Fibroblast of skin of right biceps (primary cell): ENCODE measurements at regions not wholly inside any gene's neighbourhood (a gene's known extent, or its start where the extent isn't known, plus 50 kb on each side); places are given as distances from the start of the nearest gene placed in this dataset.
"Not testable (repeated sequence)": the region's sequence is repeated elsewhere in the genome, so short reads cannot be mapped to it uniquely, and the experiment has no call there.

Experiments used
- DNase-seq: peaks from one replicate; pipeline ENCODE4 v3.0.0-alpha.2; 2013

DNA sequence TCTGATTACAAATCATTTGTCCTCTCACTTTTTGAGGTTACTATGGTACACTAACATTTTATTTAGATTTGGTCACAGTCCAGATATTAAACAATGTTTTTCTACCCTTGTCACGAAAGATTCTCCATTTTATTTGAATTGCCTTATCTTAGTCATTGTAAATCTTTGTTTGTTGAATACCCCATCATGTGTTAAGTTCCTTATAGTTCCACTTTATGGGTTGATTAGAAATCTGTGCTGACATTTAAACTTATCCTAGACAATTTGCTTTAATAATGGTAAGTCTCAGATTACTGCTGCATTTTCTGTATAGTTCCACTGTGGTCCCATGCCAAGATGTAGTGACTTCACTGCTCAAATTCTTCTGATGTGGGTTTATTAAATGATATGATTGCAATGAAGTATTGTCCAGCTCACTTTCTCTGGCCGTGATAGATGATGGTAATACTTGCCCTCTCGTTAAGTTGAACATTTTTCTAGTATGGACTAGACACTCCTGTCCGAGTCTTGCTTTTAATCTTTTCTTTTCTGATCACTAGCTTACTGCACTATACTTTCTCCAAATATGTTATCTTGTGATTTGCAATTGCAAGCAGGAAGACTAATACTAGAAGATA, 1107.3 kb downstream of the SLC6A15 start:
- no peak for DNase-seq

DNA sequence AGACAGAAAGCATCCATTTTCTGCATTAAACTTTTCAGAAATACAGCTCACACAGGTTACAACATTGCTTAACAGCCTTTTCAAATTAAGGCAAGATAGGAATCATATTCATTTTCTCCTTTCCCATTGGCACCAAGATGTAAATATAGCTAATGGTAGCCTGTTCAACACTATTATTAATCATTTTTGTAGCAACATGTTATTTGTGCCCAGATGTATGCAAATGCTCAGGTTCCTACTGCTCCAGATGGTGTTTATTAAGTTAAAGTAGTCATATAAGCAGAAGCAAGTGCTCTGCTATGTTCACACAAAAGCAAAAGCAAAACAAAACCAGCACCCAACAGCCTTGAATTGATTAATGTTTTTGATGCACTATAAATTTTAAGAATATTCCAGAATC, 1110.6 kb downstream of the SLC6A15 start:
- no peak for DNase-seq

DNA sequence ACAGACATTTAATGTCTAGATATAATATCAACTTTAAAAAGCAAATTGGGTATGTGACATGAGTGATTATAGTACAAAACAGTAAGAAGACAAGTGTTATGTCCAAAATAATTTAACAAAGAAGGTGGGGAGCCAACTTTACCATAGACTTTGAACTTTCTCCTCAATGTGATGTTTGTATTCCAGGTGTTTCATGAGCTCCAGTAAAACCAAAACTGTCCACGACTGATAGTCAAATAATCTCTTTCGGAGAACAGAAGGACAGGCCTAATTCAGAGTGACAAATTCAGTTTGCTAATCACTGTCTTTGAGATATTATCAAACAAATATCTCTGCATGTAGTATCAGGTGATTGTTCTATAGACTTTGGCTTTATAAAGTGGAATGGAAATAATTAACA, 1112.6 kb downstream of the SLC6A15 start:
- no peak for DNase-seq

DNA sequence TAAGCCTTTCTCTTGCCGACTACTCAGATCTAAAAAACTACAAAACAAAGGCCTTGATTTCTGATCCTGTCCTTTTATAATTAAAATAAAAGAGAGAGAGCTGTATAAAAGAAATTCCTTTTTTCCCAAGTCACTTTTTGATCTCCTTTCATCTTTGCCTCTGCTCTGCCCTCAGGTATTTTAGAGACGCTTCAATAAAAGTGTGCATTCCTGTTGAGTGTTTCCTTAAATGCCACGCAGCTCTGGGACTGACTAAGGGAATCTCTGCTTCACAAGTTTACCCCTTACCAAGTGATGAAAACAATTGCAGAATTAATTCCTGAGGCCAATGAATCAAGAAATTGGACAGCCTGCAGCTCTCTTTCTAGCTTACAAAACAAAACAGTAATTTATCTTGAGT, 1109.8 kb downstream of the TMTC2 start:
- no peak for DNase-seq

DNA sequence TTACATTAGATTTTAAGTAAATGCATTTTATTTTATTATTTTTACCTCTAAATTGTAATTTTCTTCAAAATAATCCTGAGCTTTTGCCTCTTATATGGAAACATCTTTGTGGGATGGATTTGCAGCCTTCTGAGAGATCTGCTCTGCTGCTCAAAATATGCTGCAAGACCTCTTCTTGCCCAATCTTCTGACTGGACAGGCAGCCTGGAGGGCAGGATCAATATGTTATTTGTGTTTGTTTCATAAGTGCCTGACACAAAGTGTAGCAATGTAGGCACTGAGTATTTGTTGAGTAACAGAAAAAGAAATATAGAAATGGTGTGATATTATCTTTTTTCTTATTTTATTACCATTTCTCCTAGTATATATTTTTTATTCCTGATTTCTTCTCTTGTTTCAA, 1106.9 kb downstream of the TMTC2 start:
- DNase-seq: no peak

DNA sequence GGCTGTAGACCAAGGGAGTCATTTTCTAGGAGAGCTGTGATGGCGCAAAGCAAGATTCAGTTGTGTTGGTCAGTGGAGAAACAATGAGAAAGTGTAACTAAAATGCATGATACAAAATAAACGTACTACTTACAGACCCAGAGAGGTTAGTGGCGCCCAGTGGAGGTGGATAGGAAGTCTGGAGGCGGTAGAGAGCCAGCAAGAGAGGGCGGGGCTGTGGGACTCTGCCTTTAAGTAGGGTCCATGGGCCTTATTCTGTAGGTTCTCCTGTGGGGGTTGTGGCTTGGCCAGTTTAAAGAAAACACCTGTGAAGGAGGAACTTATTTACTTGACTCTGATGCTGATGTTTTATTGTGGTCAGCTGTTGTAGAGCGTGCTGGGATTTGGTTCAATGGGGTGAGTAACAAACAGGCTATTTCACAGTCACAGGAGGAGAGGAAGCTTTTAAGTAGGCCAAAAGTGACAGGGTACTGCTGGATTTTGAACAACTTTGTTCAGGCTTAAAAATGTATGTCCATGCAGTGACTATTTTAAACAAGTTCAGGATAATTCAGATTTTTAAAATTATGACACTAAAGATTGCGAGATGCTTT, 1097.7 kb downstream of the TMTC2 start:
- DNase-seq: no peak

DNA sequence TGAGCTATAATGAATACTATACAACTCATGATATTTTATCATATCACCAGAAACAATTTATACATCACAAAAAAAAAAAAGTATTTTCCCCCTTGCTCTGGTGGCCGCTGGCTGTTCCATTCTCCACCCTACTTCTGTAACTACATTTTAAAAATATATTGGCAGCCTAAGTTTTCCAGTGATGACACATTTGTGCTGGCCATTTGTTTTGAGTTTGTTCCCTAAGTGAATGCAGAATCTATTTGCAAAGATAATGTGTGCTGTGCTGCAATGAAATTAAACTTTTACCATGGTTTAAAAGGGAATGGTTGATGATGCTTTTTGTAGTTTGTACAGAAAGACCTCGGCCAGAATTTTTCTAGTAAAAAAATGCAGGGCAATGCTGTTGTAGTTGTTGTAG, 1092.8 kb downstream of the TMTC2 start:
- no peak for DNase-seq

DNA sequence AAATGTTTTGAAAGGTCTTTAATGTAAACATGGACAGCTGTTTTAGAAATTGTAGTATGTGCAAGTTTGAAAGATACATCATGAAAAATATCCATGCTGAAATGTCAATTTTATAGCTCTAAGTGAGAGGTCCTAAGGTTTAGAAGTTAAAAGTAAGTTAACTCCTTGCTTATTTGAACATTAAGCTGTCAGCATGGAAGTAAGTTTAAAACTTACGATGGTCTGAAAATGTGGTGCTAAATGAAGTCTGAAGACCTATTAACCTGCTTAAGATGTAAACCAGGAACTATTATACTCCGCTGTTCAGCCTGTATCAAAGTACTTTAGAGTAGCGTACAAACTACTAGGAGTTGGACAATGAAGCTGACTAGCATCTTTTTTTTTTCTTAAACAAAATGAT, 1082.4 kb downstream of the TMTC2 start:
- DNase-seq: no peak

DNA sequence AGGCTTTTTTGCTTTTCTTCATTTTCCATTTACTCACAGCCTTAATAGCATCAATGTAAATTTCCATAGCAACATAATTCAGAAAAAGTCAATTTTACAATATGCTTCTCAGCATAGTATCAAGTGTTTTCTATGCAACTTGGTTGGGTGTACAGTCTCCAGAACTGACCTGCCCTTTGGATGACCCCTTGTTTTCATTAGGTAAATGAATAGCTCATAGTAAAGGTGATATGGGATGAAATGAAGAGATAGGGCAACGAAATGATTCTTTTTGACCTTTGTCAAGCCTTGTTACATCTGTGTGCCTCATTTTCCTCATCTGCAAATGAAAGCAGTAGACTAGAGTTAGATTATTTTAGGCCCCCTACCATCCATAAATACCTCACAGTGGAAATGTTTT, 1081.0 kb downstream of the TMTC2 start:
- no peak for DNase-seq

DNA sequence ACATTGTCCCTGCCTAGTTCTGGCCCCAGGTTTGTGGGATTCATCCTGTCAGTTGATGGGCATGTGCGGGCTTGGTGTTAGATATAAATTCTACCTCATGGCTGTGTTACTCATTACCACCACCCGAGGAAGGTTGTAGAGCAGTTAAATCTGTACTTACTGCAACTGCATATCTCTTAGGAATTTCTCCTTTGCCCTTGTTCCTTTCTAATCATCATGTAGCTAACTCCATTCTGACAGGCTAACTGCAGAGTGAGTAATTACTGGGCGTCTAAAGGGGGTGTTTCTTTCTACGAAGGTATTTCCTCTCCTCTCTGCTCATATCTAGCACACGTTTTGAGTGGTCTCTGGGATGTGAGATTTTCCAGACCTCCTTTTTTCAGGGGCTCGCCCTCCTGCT, 1076.7 kb downstream of the TMTC2 start:
- peak; percentile 17 for DNase-seq

DNA sequence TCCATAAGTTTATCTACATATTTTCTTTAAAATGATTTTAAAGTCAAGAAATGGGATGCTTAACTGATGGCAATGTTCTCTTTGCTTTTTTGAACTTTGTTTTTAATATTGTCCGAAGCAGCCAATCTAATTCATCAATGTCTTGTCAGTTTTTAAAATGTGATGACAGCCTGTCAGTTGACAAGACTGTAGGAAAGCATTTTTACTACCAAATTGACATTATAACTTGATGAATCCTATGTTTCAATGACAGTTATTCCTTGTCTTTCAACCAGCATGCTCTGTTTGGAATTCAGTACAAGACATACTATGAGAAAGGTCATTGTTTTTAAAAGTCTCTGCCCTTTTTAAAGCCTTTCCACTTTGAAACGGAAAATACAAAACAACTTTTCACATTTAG, 1073.2 kb downstream of the TMTC2 start:
- no peak for DNase-seq

DNA sequence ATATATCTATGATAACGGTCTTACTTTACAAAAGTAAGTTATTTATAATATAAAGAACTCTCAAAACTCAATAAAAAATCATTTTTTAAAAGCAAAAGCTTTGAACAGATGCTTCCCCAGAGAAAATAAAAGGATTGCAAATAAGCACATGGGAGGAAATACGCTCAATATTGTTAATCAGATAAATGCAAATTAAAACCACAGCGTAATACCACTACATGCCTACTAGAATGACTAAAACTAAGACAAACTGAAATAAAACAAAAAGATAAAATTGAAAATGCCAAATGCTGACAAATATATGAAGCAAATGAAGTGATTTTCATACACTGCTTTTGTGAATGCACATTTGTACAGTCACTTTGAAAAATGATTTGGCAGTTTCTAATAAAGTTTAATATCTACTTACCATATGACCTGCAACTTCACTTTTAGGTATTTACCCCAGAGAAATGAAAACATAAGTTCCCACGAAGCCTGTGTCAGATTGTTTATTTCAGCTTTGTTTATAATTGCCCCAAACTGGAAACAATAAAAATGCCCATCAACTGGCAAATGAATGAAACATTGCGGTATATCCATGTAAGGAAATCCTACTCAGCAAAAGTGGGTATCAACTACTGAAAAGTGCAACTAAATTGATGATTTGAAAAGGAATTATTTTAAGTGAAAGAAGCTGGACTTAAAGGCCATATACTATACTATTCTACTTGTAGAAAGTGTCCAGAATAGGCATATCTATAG, 1072.4 kb downstream of the TMTC2 start:
- DNase-seq: no peak

DNA sequence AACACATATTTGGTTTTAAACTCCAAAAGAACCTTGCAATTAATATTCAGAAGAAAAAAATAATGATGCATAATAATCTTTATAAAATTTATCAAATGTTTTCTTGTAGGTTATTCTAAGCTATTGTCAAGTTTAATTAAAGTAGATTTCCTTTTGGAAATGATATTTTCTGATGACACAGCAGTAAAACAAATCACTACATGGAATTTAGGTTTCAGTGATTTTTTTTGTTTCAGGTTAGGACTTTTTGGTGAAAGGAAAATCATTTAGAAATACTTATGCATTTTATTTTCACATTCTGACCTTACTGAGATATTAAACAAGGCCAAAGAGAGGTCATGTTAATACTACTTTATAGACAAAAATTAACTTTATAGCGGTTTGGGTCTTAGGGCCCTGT, 1067.2 kb downstream of the TMTC2 start:
- no peak for DNase-seq

DNA sequence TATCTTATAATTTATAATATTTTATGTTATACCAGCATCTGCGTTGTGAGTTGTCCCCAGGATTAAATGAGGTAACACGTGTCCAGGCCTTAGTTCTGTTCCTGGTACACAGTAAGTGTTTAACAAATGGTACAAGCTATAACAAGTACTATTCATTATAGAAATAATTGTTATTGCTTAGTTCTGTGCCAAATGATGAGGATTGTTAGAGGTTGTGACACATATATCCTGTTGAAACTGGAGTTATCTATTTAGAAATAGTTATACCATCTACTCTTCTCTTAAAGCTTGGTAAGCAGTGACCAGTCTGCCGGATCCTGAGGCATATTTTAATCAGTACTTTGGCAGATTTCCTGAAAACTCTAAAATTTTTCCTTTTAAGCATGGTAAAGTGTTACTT, 1066.5 kb downstream of the TMTC2 start:
- no peak for DNase-seq

DNA sequence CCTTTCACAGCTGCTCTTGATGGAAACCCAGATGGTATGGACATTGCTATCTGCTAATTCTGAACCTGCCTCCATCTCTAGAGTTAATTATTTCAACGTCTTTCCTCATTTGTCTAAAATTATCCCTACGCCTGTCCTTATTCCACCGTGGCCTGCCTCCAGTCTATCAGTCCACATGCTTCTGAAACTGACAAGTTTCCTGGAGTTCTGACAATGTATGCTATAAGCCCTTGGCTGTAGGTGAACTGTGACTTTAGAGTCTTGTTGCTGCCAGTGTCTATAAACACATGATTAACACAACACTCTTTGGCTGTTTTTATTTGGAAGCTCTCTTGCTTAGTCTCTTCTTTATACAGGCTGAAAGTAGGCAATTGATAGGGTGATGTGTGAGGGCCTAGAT, 1052.9 kb downstream of the TMTC2 start:
- no peak for DNase-seq

DNA sequence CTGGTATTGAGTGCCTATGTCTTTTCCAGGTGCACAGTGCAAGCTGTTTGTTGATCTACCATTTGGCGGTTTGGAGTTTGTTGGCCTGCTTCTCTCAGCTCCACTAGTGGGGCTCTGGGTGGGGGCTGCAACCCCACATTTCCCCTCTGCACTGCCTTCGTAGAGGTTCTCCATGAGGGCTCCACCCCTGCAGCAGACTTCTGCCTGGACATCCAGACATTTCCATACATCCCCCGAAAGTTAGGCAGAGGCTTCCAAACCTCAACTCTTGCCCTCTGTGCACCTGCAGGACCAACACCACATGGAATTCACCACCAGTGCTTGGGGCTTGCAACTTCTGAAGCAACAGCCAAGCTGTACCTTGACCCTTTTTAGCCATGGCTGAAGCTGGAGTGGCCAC, 1024.1 kb downstream of the TMTC2 start:
- DNase-seq: no peak

DNA sequence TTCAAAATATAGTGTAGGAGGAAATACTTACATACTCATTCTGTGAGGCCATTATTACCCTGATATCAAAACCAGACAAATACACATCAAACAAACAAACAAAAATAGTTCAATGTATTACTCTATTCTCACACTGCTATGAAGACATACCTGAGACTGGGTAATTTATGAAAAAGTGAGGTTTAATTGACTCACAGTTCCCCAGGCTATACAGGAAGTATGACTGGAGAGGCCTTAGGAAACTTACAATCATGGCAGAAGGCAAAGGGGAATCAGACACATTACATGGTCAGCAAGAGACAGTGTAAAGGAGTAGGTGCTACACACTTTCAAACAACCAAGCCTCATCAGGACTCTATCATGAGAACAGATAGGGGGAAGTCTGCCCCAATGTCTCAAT, 1023.2 kb downstream of the TMTC2 start:
- DNase-seq: no peak

DNA sequence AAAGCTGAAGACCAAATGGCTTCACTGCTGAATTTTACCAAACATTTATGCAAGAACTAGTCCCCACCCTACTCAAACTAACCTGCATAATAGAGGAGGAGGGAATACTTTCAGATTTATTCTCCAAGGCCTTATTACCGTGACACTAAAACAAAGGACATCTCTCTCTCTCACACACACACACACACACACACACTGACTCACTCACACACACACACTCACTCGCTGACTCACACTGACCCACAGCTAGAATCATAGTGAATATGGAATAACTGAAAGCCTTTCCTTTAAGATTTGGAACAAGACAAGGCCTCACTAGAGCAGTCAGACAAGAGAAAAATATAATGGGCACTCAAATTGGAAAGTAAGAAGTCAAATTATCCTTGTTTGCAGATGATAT, 1014.1 kb downstream of the TMTC2 start:
- peak; percentile 66 for DNase-seq

DNA sequence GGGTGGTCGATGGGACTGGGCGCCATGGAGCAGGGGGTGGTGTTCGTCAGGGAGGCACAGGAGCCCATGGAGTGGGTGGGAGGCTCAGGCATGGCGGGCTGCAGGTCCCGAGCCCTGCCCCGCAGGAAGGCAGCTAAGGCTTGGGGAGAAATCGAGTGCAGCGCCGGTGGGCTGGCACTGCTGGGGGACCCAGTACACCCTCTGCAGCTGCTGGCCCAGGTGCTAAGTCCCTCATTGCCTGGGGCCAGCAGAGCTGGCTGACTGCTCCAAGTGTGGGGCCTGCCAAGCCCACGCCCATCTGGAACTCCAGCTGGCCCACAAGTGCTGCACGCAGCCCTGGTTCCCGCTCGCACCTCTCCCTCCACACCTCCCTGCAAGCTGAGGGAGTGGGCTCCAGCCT, 1009.6 kb downstream of the TMTC2 start:
- not testable (repeated sequence) for DNase-seq

DNA sequence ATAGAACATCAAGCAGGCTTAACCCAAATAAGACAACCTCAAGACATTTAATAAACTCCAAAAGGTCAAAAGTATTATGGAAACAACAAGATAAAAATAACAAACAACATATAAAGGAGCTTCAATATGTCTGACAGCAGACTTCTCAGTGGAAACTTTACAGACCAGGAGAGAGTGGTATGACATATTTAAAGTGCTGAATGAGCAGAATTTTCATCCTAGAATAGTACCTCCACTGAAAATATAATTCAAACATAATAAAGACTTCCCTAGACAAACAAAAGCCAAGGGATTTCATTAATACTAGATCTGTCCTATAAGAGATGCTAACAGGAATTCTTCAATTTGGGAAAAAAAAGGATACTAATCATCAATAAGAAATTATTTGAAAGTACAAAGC, 1005.0 kb downstream of the TMTC2 start:
- DNase-seq: no peak

DNA sequence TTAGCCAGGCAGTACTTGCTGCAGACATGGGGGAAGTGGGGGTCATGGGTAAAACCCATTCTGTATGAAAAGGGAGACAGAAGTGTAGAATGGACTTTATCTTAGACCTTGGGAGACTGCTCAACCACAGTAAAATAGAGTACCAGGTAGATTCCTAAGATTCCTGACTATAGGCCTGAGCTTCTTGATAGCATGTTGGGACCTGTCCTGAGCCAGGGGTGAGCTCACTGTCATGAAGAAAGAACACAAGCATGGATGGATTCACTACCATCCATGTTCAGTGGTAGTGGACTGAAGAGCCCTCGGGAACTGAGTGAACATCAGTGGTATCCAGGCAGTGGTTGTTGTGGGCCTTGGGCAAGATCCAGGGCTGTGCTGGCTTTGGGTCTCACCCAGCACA, 1003.8 kb downstream of the TMTC2 start:
- DNase-seq: no peak

DNA sequence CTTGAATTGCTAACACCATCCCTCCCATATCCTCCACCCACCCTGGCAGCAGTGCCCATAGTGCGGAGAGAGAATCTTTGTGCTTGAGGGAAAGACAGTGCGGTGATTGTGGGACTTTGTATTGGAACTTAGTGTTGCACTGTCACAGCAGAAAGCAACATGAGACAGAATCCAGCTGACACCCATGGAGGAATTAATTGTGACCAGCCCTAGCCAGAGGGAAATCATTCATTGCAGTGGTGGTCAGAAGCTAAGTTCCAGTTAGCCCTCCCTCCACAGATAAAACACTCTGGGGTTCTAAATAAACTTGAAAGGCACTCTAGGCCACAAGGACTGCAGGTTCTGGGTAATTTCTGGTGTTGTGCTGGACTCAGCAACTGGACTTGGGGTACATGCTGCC, 1002.6 kb downstream of the TMTC2 start:
- DNase-seq: no peak

DNA sequence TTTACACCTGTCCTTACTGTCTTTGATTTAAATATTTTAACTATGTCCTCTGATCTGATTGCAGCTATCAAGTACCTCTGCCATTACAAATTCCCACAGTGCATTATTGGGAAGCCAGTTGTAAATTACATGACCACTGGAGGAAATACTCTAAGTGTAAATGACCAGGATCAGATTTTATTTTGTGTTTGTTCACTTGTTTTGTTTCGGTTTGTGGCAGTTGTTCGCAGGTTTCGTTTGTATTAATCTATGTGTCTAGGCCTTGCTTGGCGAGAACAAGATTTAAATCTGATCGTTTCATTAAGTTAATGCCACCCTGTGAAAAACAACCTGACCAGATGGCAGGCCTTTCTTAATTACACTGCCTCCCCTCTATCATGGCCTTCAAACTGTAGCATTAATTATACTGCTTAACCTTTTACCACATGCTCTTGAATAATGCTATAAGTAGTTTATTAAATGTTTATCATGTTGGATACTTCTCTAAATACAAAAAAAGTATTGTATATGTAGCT, 990.1 kb downstream of the TMTC2 start:
- no peak for DNase-seq

DNA sequence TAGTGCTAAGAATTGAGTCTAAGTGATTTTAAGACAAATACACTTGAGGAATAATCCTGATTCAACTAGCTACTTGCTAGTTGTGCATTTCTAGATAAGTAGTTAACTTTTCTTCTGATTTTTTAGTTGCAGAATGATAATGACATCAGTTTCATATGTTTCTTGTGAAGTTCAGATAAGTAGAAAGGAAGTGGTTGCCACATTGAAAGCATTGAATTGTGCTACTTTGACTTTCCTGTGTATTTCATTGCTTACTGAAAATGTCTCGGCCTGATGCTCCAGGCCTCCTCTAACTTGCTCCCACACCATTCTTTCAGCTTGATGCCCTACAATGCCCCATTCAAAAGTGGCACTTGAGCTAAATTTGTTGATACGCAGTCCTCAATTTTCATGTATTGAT, 980.0 kb downstream of the TMTC2 start:
- DNase-seq: no peak
